ENCODE measurements at regions not wholly inside any gene's neighbourhood (a gene's known extent, or its start where the extent isn't known, plus 50 kb on each side); places are given as distances from the start of the nearest gene placed in this dataset.

DNA sequence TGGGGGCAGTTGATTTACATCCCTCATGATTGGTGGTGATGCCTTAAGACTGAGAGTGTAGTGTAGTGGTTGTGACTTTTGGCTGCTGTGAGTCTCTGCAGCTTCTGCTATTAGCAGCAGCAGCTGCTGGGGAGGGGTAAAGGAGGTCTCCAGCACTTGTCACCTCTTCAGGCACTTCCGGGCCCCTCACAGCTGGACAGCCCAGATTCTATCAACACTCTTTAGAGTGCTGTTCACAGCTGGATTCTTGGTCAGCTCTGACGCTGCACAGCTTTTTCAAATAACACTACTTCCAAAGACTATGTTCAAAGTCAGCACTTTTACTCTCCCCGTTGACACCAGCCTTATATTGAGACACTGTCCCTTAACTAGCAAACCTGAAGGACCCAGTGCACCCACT, 396.0 kb downstream of the MEIS1 start:
- no peaks in the 10 kb centered on the region for H3K9me3 Mint-ChIP-seq
- H3K27me3 Mint-ChIP-seq (ENCODE audit: low read depth, poor library complexity): no peaks in the 10 kb centered on the region
- H3K4me1 Mint-ChIP-seq: peaks cover 59% of the 10 kb centered on the region
- TF ChIP-seq CTCF (IDR thresholded peaks at IDR 0.05): no peak
- H3K4me3 Mint-ChIP-seq: no peak overlapping the region
- H3K27ac Mint-ChIP-seq: no peak overlapping the region
- H3K36me3 Mint-ChIP-seq (ENCODE audit: low read depth): no peaks in the 10 kb centered on the region
- no peak for DNase-seq

DNA sequence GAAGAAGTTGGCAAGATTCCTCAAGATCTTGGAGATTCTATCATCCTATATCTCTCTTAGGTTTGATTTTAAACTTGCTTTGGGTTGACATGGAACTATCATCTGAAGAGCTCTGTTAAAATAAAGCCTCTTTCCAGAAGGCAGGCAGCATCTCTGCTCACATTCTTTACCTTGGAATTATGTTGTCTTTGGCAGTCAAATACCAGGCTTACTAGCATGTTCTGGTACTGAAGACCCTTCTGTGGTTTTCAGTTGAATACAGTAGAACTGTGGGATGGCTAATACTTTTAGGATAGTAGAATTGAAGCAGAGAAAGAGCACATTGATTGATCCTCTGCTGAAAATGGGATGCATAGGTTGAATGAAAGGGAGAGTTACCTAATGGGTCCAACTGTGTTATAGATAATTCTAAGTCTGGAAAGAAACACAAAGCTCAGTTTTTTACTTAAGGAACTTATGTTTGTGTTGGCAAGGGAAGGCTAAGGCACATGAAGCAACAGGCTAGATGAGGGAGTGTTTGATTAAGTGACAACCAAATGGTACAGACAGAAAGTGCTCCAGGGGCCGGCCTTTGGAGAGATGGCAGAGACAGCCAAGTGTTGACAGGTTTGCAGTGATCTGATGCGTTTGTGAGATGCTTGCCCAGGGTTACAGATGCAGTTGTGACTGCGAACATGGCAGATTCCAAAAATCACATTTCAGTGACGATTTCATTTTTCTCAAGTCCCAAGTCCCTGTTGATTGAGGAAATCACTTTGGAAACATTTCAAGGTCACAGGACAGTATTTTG, 397.9 kb downstream of the MEIS1 start:
- Mint-ChIP-seq H3K27me3 (ENCODE audit: low read depth, poor library complexity) (no peaks in the 10 kb centered on the region), H3K4me1 (peaks cover 44% of the 10 kb centered on the region), H3K9me3 (no peaks in the 10 kb centered on the region), H3K4me3 (no peak overlapping the region), H3K27ac (no peak overlapping the region), H3K36me3 (ENCODE audit: low read depth) (no peaks in the 10 kb centered on the region)
- TF ChIP-seq CTCF (IDR thresholded peaks at IDR 0.05): no peak
- DNase-seq: no peak

GRCh38 chr2:66834859-66835258, 399.9 kb downstream of the MEIS1 start:
- no peak for TF ChIP-seq CTCF (IDR thresholded peaks at IDR 0.05)
- Mint-ChIP-seq H3K4me3 (no peak overlapping the region), H3K9me3 (no peaks in the 10 kb centered on the region), H3K27me3 (ENCODE audit: low read depth, poor library complexity) (no peaks in the 10 kb centered on the region), H3K36me3 (ENCODE audit: low read depth) (no peaks in the 10 kb centered on the region), H3K4me1 (peaks cover 29% of the 10 kb centered on the region), H3K27ac (no peak overlapping the region)
- no peak for DNase-seq

GRCh38 chr2:66836851-66837250, 401.9 kb downstream of the MEIS1 start:
- Mint-ChIP-seq H3K36me3 (ENCODE audit: low read depth) (no peaks in the 10 kb centered on the region), H3K27ac (no peak overlapping the region), H3K4me3 (no peak overlapping the region), H3K4me1 (peaks cover 13% of the 10 kb centered on the region), H3K9me3 (no peaks in the 10 kb centered on the region), H3K27me3 (ENCODE audit: low read depth, poor library complexity) (no peaks in the 10 kb centered on the region)
- no peak for DNase-seq
- TF ChIP-seq CTCF (IDR thresholded peaks at IDR 0.05): no peak

GRCh38 chr2:66839551-66840320, 404.8 kb downstream of the MEIS1 start:
- no peak for TF ChIP-seq CTCF (IDR thresholded peaks at IDR 0.05)
- no peaks in the 10 kb centered on the region for H3K9me3 Mint-ChIP-seq
- H3K4me1 Mint-ChIP-seq: peaks cover 16% of the 10 kb centered on the region
- no peak overlapping the region for H3K27ac Mint-ChIP-seq
- no peaks in the 10 kb centered on the region for H3K36me3 Mint-ChIP-seq (ENCODE audit: low read depth)
- no peaks in the 10 kb centered on the region for H3K27me3 Mint-ChIP-seq (ENCODE audit: low read depth, poor library complexity)
- no peak overlapping the region for H3K4me3 Mint-ChIP-seq
- no peak for DNase-seq

All from nephron progenitor cell (in vitro differentiated cells).